A673 (cell line): ENCODE measurements at regions not wholly inside any gene's neighbourhood (a gene's known extent, or its start where the extent isn't known, plus 50 kb on each side); places are given as distances from the start of the nearest gene placed in this dataset.

Experiments used
- BruUV-seq: library from RNA; stranded (reverse); fragments of 400-500 nt; replicated peaks from 2 replicates; lab custom pipeline; 2021; lab: Mats Ljungman, UMichigan
- CTCF ChIA-PET: fragments of 300-600 bp; sonication (Branson Sonifier 250); formaldehyde crosslinking; loops from one replicate; lab custom pipeline; 2022; ENCODE audit warnings: antibody characterized with exemption; lab: Charles Lee
- POLR2A ChIA-PET: fragments of 300-600 bp; sonication (Branson Sonifier 250); formaldehyde crosslinking; loops from one replicate; lab custom pipeline; 2022; ENCODE audit warnings: antibody characterized with exemption; ENCODE audit not compliant: low non-redundant PET; lab: Charles Lee
- DNase-seq: peaks from one replicate; pipeline ENCODE4 v3.0.0-alpha.2; 2015; ENCODE audit warnings: low spot score
- H3K27ac ChIP-seq: fragments of 200-600 bp; sonication (generic); 2 replicates; pipeline ENCODE4 v1.5.1; 2016; ENCODE audit warnings: mixed run types, low read depth, mild to moderate bottlenecking, mixed read lengths, antibody characterized with exemption, low read length; ENCODE audit not compliant: poor library complexity, severe bottlenecking
- H3K27me3 ChIP-seq: fragments of 200-600 bp; sonication (generic); replicated peaks from 2 replicates; pipeline ENCODE4 v1.6.1; 2017; ENCODE audit warnings: mixed run types, low read depth, mild to moderate bottlenecking, mixed read lengths, antibody characterized with exemption, low read length; ENCODE audit not compliant: insufficient read depth, poor library complexity
- H3K36me3 ChIP-seq: fragments of 200-600 bp; sonication (generic); 2 replicates; pipeline ENCODE4 v1.6.1; 2016; ENCODE audit warnings: mixed run types, mild to moderate bottlenecking, mixed read lengths, antibody characterized with exemption, low read length; ENCODE audit not compliant: insufficient read depth, poor library complexity, severe bottlenecking
- H3K4me1 ChIP-seq: fragments of 200-600 bp; sonication (generic); 2 replicates; pipeline ENCODE4 v1.6.1; 2017; ENCODE audit warnings: mixed run types, mild to moderate bottlenecking, mixed read lengths, antibody characterized with exemption, low read length; ENCODE audit not compliant: insufficient read depth, poor library complexity, severe bottlenecking
- H3K4me3 ChIP-seq: fragments of 200-600 bp; sonication (generic); 2 replicates; pipeline ENCODE4 v1.5.1; 2016; ENCODE audit warnings: low read depth, mixed run types, mild to moderate bottlenecking, mixed read lengths, low read length; ENCODE audit not compliant: poor library complexity, severe bottlenecking
- H3K9me3 ChIP-seq: fragments of 200-600 bp; sonication (generic); 2 replicates; pipeline ENCODE4 v1.6.1; 2016; ENCODE audit warnings: mixed run types, low read depth, mild to moderate bottlenecking, mixed read lengths, antibody characterized with exemption, low read length; ENCODE audit not compliant: poor library complexity, severe bottlenecking
- CTCF ChIP-seq: fragments of 300-800, 200-600 bp; sonication (generic); conservative IDR thresholded peaks from 2 replicates; pipeline ENCODE4 v1.5.1; 2017; ENCODE audit warnings: low read depth, mild to moderate bottlenecking, antibody characterized with exemption, low read length, moderate library complexity, mixed read lengths
- EZH2 ChIP-seq: fragments of 200-600 bp; sonication (generic); IDR thresholded peaks from 2 replicates; pipeline ENCODE4 v1.6.1; 2017; ENCODE audit warnings: borderline replicate concordance, low read depth, mild to moderate bottlenecking, mixed read lengths, antibody characterized with exemption, low read length; ENCODE audit not compliant: poor library complexity, severe bottlenecking
- intact Hi-C: fragments of 100-400 bp; cut with micrococcal nuclease; formaldehyde crosslinking; loops from one replicate; pipeline ENCODE4 v1.10.0; 2022; ENCODE audit not compliant: unreplicated experiment

GRCh38 chrX:74248889-74249288 is 55.1 kb upstream of the ZCCHC13 start:
- Histone ChIP-seq H3K4me1 (no peaks in the 10 kb centered on the region), H3K27me3 (no peaks in the 10 kb centered on the region), H3K27ac (no peak overlapping the region), H3K9me3 (no peaks in the 10 kb centered on the region), H3K4me3 (no peak overlapping the region), H3K36me3 (peaks cover 9% of the 10 kb centered on the region)
- TF ChIP-seq EZH2: no peak
- TF ChIP-seq CTCF: no peak
- no TSS peak for BruUV-seq
- ChIA-PET POLR2A (no interaction called here), CTCF (no interaction called here)
- no peak for DNase-seq
- intact Hi-C loops: no loop called here

- TF ChIP-seq CTCF (no peak), EZH2 (no peak)
- ChIA-PET POLR2A (no interaction called here), CTCF (no interaction called here)
- peaks cover 9% of the 10 kb centered on the region for H3K36me3 ChIP-seq
- no peak overlapping the region for H3K4me3 ChIP-seq
- no peak overlapping the region for H3K27ac ChIP-seq
- BruUV-seq: no TSS peak
- intact Hi-C loops: no loop called here
- H3K4me1 ChIP-seq: no peaks in the 10 kb centered on the region
- DNase-seq: no peak
- no peaks in the 10 kb centered on the region for H3K27me3 ChIP-seq
- no peaks in the 10 kb centered on the region for H3K9me3 ChIP-seq
Measured at GRCh38 chrX:74246524-74246923, 57.5 kb upstream of the ZCCHC13 start.

- H3K27me3 ChIP-seq: no peaks in the 10 kb centered on the region
- no peak overlapping the region for H3K27ac ChIP-seq
- no peak for DNase-seq
- H3K9me3 ChIP-seq: no peaks in the 10 kb centered on the region
- no peaks in the 10 kb centered on the region for H3K4me1 ChIP-seq
- no TSS peak for BruUV-seq
- POLR2A ChIA-PET: no interaction called here
- H3K36me3 ChIP-seq: peaks cover 12% of the 10 kb centered on the region
- intact Hi-C loops: no loop called here
- H3K4me3 ChIP-seq: no peak overlapping the region
- TF ChIP-seq EZH2: no peak
- TF ChIP-seq CTCF: no peak
- CTCF ChIA-PET: no interaction called here
Measured at GRCh38 chrX:74242484-74243138, 61.4 kb upstream of the ZCCHC13 start.
